Breast epithelium (tissue), 3 donors: ENCODE measurements at regions not wholly inside any gene's neighbourhood (a gene's known extent, or its start where the extent isn't known, plus 50 kb on each side); places are given as distances from the start of the nearest gene placed in this dataset.

Experiments used
- CTCF ChIP-seq, 3 donors: fragments of 450-650 bp; IDR thresholded peaks; one replicate each; pipeline ENCODE4 v1.5.1; 2016 to 2017; ENCODE audit warnings: antibody characterized with exemption in 3 of 3, mild to moderate bottlenecking in 3 of 3, moderate library complexity in 3 of 3
- POLR2A ChIP-seq: fragments of 450-650 bp; IDR thresholded peaks from one replicate; pipeline ENCODE4 v1.6.1; 2016; ENCODE audit warnings: antibody characterized with exemption, mild to moderate bottlenecking, moderate library complexity
- POLR2AphosphoS5 ChIP-seq, 3 donors: sonication (generic); formaldehyde crosslinking; IDR thresholded peaks; one replicate each; pipeline ENCODE4 v1.6.1; 2017; ENCODE audit warnings: antibody characterized with exemption in 3 of 3

- no peak for TF ChIP-seq CTCF (IDR thresholded peaks at IDR 0.05)
- TF ChIP-seq POLR2A = no peak
- no peak for TF ChIP-seq POLR2AphosphoS5 (IDR thresholded peaks at IDR 0.05)
These were observed 190.4 kb downstream of the PAH start for GRCh38 chr12:102726686-102727085.
